Heart left ventricle (tissue), 16 donors: ENCODE measurements at regions not wholly inside any gene's neighbourhood (a gene's known extent, or its start where the extent isn't known, plus 50 kb on each side); places are given as distances from the start of the nearest gene placed in this dataset.
A peak's percentile ranks its signal among the peaks of the same experiment; 100 is the strongest.

Source experiments
- ATAC-seq, 4 donors: fragments of 200-7000 bp; cut with Tn5 transposase; one replicate each; pipeline ENCODE4 v1.9.1; 2020 to 2022; ENCODE audit warnings: moderate library complexity in 4 of 4, mild to moderate bottlenecking in 3 of 4, moderate number of reproducible peaks in 1 of 4
- DNase-seq, 5 donors: peaks; one replicate each; pipeline ENCODE4 v3.0.0-alpha.2; 2020
- H3K27ac ChIP-seq, 12 donors: fragments of 200-600 bp; sonication (generic) in 4 of 12; one replicate each; pipeline versions ENCODE4 v1.5.0 to v1.8.0; 2016 to 2022; ENCODE audit warnings: mild to moderate bottlenecking in 2 of 12
- H3K27me3 ChIP-seq, 9 donors: fragments of 200-600 bp; sonication (generic) in 2 of 9; one replicate each; pipeline versions ENCODE4 v1.5.1 to v1.8.0; 2016 to 2022; ENCODE audit warnings: mild to moderate bottlenecking in 3 of 9
- H3K36me3 ChIP-seq, 9 donors: fragments of 200-600 bp; sonication (generic) in 2 of 9; one replicate each; pipeline versions ENCODE4 v1.5.0 to v1.8.0; 2018 to 2022; ENCODE audit warnings: mild to moderate bottlenecking in 2 of 9
- H3K4me1 ChIP-seq, 12 donors: fragments of 200-600 bp; sonication (generic) in 4 of 12; one replicate each; pipeline versions ENCODE4 v1.5.0 to v1.8.0; 2016 to 2022; ENCODE audit warnings: mild to moderate bottlenecking in 3 of 12
- H3K4me3 ChIP-seq, 12 donors: fragments of 200-600 bp; sonication (generic) in 4 of 12; one replicate each; pipeline versions ENCODE4 v1.5.0 to v1.8.0; 2017 to 2022; ENCODE audit warnings: mild to moderate bottlenecking in 9 of 12, moderate library complexity in 4 of 12
- H3K9me3 ChIP-seq, 12 donors: fragments of 200-600 bp; sonication (generic) in 4 of 12; one replicate each; pipeline versions ENCODE4 v1.5.0 to v1.8.0; 2016 to 2022; ENCODE audit warnings: mild to moderate bottlenecking in 1 of 12
- CTCF ChIP-seq, 12 donors: fragments of 200-600 bp; sonication (generic) in 4 of 12; IDR thresholded peaks; one replicate each; pipeline versions ENCODE4 v1.5.0 to v1.8.0; 2018 to 2022; ENCODE audit warnings: antibody characterized with exemption in 12 of 12, mild to moderate bottlenecking in 5 of 12
- POLR2A ChIP-seq, 2 donors: fragments of 450-650 bp; IDR thresholded peaks; one replicate each; pipeline ENCODE4 v1.6.1; 2017; ENCODE audit warnings: antibody characterized with exemption in 2 of 2, mild to moderate bottlenecking in 2 of 2, moderate library complexity in 2 of 2
- WGBS, 4 donors: extraction: QIAGEN DNeasy Blood & Tissue Kit in 2 of 4; methylation state at CpG; one replicate each; pipeline versions ENCODE4 v1.1.5 to v1.1.7; 2013 to 2018; 5-methylcytosine and 5-hydroxymethylcytosine counted together
- intact Hi-C, 10 donors: fragments of 100-400 bp; cut with DNase I; formaldehyde crosslinking; loops; one replicate each; pipeline versions ENCODE4 v1.11.1 to v1.14.2; 2022
- donor health status: ischemic (EF 13 %, LVEDD 7.1; RV severe dilation, severe dysfunction).
- donor health status: healthy with polysubstance abuse.
- donor health status: DM: no; HTN: yes; CAD: no.
- donor health status: DM: no; HTN: no; CAD: no.
- donor health status: ischemic (EF 25% LVEDD 6.9; RV normal size, moderate dysfunction).
- donor health status: ischemic (EF 25% LVEDD 5.7; RV mildly dilated, moderate dysfunction).
- donor health status: healthy.
- donor health status: DM: yes; HTN: yes; CAD: no.
- donor health status: ischemic (EF 35%, LVEDD 5.7; RV mildly dilated, moderate dysfunction).
- donor health status: nonischemic (EF 11% LVEDD 7.7; RV severe dilation, severe dysfunction).
- donor health status: DM: yes; HTN: yes; CAD: no.
- donor health status: PGD.
- donor health status: ischemic (EF 29% LVEDD 5.4; RV normal size, mild dysfunction).
- donor health status: nonischemic (EF 23%, LVEDD 6.1; RV moderate dilation, normal function).

DNA sequence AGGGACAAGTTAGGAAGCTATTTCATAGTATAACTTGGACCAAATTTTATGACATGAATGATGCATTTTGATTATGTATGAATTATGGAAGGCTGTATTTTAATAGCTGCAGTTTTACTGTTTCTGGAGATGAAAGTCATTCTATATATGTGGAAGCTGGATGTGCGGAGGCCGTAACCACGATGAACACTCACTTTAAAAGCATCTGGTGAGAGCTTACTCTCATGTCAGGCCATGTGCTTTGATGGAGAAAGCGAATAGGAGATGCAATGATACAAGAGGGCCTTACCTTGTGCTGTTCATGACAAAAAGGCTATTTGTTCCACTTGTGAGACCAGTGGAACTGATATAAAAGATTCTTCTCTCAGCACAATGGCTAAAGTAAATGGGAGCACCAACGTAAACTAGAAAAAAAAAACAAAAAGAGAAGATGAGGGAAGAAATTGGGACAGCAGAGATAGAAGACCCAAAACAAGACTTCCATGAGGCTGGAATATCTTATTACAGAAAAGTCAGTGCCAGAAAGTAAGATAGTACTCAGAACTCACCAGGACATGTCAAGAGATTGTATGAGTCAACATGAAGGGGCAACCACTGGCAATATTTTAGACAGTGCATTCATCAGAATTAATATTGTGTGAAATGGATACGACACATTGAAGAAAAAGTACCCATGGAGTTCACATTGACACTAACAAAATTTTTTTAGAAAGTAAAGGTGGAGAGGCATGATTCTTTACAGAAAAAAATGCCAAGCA lies 63.3 kb upstream of the GAB1 start:
- no peak overlapping the region for H3K27ac ChIP-seq
- H3K4me1 ChIP-seq, result peaks cover 0 to 6% (median 0%) of the 10 kb centered on the region in 12 donors
- WGBS, 4 donors, result 94 to 97% (median 96%) methylated on average over 6 of the region's 6 CpGs
- peaks cover 0 to 4% (median 0%) of the 10 kb centered on the region in 12 donors for H3K9me3 ChIP-seq
- H3K27me3 ChIP-seq, result no peaks in the 10 kb centered on the region
- DNase-seq (no peak), ATAC-seq (no peak)
- no peak for TF ChIP-seq POLR2A (IDR thresholded peaks at IDR 0.05)
- TF ChIP-seq CTCF (IDR thresholded peaks at IDR 0.05), result no peak
- no peak overlapping the region for H3K4me3 ChIP-seq
- no peaks in the 10 kb centered on the region for H3K36me3 ChIP-seq
- intact Hi-C loops, result no loop called here

DNA sequence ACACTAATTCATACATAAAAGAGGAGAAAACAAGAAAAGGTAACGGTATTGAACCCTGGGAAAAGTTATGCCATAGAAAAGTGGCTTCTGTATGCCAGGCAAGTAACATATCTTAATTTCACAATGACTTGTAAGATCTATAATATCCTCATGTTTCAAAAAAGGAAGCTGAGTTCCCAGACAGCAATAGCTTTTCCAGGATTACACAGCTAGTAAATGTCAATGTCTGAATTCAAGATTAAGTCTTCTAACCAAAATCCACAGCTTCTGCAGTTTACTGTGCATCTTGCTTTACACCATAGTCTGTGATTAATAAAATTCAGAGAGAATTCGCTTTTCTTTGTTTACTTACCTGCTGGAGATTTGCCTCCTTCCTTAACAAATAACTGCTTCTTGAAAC lies 55.8 kb upstream of the GAB1 start:
- H3K4me3 ChIP-seq, result no peak overlapping the region
- no peaks in the 10 kb centered on the region for H3K27me3 ChIP-seq
- intact Hi-C loops, result loop anchor here in 4 of 10 donors (5.0 to 10.0 kb wide), 4 partner anchors 54 to 114 kb away; partner anchors contain the start of gene GAB1 (in 3 of the 4)
- ATAC-seq (no peak), DNase-seq (no peak)
- no peaks in the 10 kb centered on the region for H3K9me3 ChIP-seq
- H3K27ac ChIP-seq, result peak overlapping the region in 4 of 12 donors; percentile 32 to 62 (median 52)
- 92 to 99% (median 93%) methylated on average over 2 of the region's 2 CpGs for WGBS, 4 donors
- TF ChIP-seq POLR2A (IDR thresholded peaks at IDR 0.05) (no peak), CTCF (IDR thresholded peaks at IDR 0.05) (no peak)
- H3K36me3 ChIP-seq, result no peaks in the 10 kb centered on the region
- peaks cover 0 to 32% (median 4%) of the 10 kb centered on the region in 12 donors for H3K4me1 ChIP-seq

DNA sequence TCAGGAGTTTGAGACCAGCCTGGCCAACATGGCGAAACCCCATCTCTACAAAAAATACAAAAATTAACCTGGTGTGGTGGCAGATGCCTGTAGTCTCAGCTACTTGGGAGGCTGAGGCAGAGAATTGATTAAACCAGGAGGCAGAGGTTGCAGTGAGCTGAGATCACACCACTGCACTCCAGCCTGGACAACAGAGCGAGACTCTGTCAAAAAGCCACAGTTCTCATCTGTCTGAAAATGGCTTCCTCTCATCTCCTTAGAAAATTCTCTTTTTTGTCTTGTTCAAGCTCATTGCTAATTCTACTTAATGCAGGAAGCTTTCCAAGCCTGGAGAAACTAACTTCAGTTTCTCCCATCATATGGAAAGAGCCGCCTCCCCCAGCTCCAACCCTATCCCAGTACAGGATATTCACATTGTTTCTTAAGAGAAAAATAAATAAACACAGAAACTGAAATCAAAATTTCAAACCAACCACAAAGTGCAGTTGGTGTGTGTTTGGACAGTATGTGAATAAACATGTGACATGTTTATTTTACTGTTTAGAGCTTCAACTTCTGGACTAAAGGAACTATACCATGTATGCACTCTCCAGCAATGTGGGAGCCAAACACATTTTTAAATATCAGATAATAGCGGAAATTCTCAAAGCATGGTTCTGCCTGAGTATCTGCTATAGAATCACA lies 55.0 kb upstream of the GAB1 start:
- TF ChIP-seq CTCF (IDR thresholded peaks at IDR 0.05), result no peak
- TF ChIP-seq POLR2A (IDR thresholded peaks at IDR 0.05), result no peak
- WGBS, 4 donors, result 75 to 77% (median 76%) methylated on average over 4 of the region's 4 CpGs
- H3K36me3 ChIP-seq, result no peaks in the 10 kb centered on the region
- peak overlapping the region in 10 of 12 donors; percentile 5 to 62 (median 54) for H3K27ac ChIP-seq
- no peak for DNase-seq
- peaks cover 0 to 39% (median 7%) of the 10 kb centered on the region in 12 donors for H3K4me1 ChIP-seq
- intact Hi-C loops, result loop anchor here in 4 of 10 donors (5.0 to 10.0 kb wide), 4 partner anchors 53 to 113 kb away; partner anchors contain the start of gene GAB1 (in 3 of the 4)
- H3K9me3 ChIP-seq, result no peaks in the 10 kb centered on the region
- H3K27me3 ChIP-seq, result no peaks in the 10 kb centered on the region
- H3K4me3 ChIP-seq, result no peak overlapping the region
- ATAC-seq, result peak in 1 of 4 donors; percentile 16

- H3K9me3 ChIP-seq, result no peaks in the 10 kb centered on the region
- no peak for TF ChIP-seq POLR2A (IDR thresholded peaks at IDR 0.05)
- TF ChIP-seq CTCF (IDR thresholded peaks at IDR 0.05), result no peak
- intact Hi-C loops, result loop anchor here in 4 of 10 donors (5.0 to 10.0 kb wide), 4 partner anchors 53 to 113 kb away; partner anchors contain the start of gene GAB1 (in 3 of the 4)
- ATAC-seq, result peak; percentile 34 to 79 (median 78)
- H3K4me1 ChIP-seq, result peaks cover 0 to 46% (median 7%) of the 10 kb centered on the region in 12 donors
- H3K4me3 ChIP-seq, result no peak overlapping the region
- 28 to 49% (median 35%) methylated on average over 3 of the region's 3 CpGs for WGBS, 4 donors
- H3K27me3 ChIP-seq, result no peaks in the 10 kb centered on the region
- peak overlapping the region in 10 of 12 donors; percentile 5 to 62 (median 55) for H3K27ac ChIP-seq
- peak in 4 of 5 donors; percentile 49 to 57 (median 53) for DNase-seq
- no peaks in the 10 kb centered on the region for H3K36me3 ChIP-seq
Measured at GRCh38 chr4:143282211-143282707, 54.4 kb upstream of the GAB1 start.
